Osteocyte (in vitro differentiated cells): ENCODE measurements at regions not wholly inside any gene's neighbourhood (a gene's known extent, or its start where the extent isn't known, plus 50 kb on each side); places are given as distances from the start of the nearest gene placed in this dataset.
A peak's percentile ranks its signal among the peaks of the same experiment; 100 is the strongest.

Experiments
- DNase-seq: peaks from one replicate; pipeline ENCODE4 v3.0.0; 2021; ENCODE audit warnings: mixed read lengths; ENCODE audit not compliant: unreplicated experiment; ENCODE audit errors: extremely low spot score
- H3K27ac Mint-ChIP-seq: one replicate; pipeline ENCODE4 v1.8.0; 2021; ENCODE audit warnings: mild to moderate bottlenecking, mixed read lengths; ENCODE audit not compliant: unreplicated experiment
- H3K27me3 Mint-ChIP-seq: one replicate; pipeline ENCODE4 v1.8.0; 2021; ENCODE audit warnings: mixed read lengths; ENCODE audit not compliant: unreplicated experiment
- H3K36me3 Mint-ChIP-seq: one replicate; pipeline ENCODE4 v1.8.0; 2021; ENCODE audit warnings: mixed read lengths; ENCODE audit not compliant: unreplicated experiment
- H3K4me1 Mint-ChIP-seq: one replicate; pipeline ENCODE4 v1.8.0; 2021; ENCODE audit warnings: mixed read lengths; ENCODE audit not compliant: unreplicated experiment
- H3K4me3 Mint-ChIP-seq: one replicate; pipeline ENCODE4 v1.8.0; 2021; ENCODE audit warnings: mild to moderate bottlenecking, moderate library complexity, mixed read lengths; ENCODE audit not compliant: unreplicated experiment
- H3K9me3 Mint-ChIP-seq: one replicate; pipeline ENCODE4 v1.8.0; 2021; ENCODE audit warnings: mixed read lengths; ENCODE audit not compliant: unreplicated experiment
- TF ChIP-seq, protein P1 (sequence below): fragments of 200-600 bp; sonication (generic); IDR thresholded peaks from 2 replicates; pipeline ENCODE4 v1.5.0; 2021; ENCODE audit warnings: antibody characterized with exemption, mild to moderate bottlenecking, moderate library complexity

DNA sequence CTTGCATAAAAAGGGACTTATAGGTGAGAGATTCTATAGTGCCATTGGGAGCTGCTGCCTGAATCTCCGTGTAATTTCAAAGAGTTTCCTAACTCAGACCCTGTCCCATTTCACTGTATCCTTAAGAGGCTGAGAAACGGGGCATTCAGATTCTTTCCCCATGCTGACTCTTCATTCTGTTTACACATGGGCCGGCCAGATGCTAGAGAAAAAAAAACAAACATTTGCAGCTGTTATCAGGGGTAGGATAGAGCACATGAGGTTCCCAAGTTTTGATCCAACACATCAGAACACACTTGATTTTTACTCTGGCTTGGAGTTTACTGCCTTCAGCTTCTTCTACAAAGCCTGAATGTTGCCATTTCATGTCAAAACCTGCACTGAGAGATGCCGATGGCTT is 215.9 kb upstream of the TPRG1 start:
- DNase-seq, result no peak
- Mint-ChIP-seq H3K27me3 (no peaks in the 10 kb centered on the region), H3K9me3 (no peaks in the 10 kb centered on the region), H3K4me1 (peaks cover 21% of the 10 kb centered on the region), H3K27ac (no peak overlapping the region), H3K36me3 (no peaks in the 10 kb centered on the region), H3K4me3 (no peak overlapping the region)
- TF ChIP-seq, protein P1, sequence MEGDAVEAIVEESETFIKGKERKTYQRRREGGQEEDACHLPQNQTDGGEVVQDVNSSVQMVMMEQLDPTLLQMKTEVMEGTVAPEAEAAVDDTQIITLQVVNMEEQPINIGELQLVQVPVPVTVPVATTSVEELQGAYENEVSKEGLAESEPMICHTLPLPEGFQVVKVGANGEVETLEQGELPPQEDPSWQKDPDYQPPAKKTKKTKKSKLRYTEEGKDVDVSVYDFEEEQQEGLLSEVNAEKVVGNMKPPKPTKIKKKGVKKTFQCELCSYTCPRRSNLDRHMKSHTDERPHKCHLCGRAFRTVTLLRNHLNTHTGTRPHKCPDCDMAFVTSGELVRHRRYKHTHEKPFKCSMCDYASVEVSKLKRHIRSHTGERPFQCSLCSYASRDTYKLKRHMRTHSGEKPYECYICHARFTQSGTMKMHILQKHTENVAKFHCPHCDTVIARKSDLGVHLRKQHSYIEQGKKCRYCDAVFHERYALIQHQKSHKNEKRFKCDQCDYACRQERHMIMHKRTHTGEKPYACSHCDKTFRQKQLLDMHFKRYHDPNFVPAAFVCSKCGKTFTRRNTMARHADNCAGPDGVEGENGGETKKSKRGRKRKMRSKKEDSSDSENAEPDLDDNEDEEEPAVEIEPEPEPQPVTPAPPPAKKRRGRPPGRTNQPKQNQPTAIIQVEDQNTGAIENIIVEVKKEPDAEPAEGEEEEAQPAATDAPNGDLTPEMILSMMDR, result no peak

DNA sequence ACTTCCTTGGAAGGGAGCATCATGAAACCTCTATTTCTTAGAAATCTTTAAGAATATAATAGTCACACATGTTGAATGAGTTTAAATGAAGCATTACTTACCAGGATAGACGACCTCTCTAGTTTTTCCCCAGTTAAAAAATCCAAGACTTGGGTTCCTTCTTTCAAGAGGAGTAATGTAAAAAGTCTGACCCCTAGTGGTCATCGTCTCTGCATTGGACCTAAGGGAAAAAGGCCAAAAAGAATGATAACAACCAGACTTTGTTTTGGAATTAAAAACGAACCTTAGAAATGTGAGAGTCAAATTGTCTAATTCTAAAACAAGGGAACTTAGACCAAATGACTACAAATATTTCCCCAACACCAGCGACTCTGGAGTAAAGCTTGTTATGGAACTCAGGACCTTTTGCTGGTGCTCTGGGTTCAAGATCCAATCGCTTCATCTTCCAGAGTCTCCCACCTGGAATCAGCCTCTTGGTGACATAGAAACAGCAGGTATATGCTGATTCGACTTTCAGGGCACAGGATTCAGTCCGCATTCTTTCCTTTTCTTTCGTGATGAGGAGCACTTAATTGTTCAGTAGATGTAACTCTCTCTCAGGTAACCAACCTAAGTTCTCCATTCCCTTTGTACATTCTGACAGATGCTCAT is 214.8 kb upstream of the TPRG1 start:
- peaks cover 11% of the 10 kb centered on the region for H3K4me1 Mint-ChIP-seq
- H3K27me3 Mint-ChIP-seq, result no peaks in the 10 kb centered on the region
- TF ChIP-seq, protein P1, result peak; percentile 82
- no peak for DNase-seq
- no peaks in the 10 kb centered on the region for H3K36me3 Mint-ChIP-seq
- H3K4me3 Mint-ChIP-seq, result no peak overlapping the region
- H3K27ac Mint-ChIP-seq, result no peak overlapping the region
- no peaks in the 10 kb centered on the region for H3K9me3 Mint-ChIP-seq

DNA sequence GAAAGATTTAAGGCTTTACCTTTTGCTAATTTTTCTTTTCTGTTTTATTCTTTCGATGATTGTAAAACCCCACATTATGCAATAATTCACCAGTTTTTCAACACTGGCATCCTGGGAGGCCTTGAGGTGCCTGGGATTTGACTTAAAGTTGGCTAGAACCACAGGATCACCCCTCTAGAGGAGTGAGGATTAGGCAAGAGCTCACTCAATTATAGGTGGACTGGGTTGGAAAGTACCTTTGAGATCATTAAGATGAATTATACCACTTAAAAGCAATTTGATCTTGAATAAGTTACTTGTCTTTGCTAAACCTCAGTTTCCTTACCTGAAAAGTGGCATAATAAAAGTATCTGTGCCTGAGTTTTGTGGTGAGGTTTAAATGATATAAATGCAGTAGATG is 212.8 kb upstream of the TPRG1 start:
- Mint-ChIP-seq H3K4me1 (peaks cover 10% of the 10 kb centered on the region), H3K4me3 (no peak overlapping the region), H3K27ac (no peak overlapping the region), H3K27me3 (no peaks in the 10 kb centered on the region), H3K36me3 (no peaks in the 10 kb centered on the region), H3K9me3 (no peaks in the 10 kb centered on the region)
- no peak for DNase-seq
- TF ChIP-seq, protein P1, result no peak

DNA sequence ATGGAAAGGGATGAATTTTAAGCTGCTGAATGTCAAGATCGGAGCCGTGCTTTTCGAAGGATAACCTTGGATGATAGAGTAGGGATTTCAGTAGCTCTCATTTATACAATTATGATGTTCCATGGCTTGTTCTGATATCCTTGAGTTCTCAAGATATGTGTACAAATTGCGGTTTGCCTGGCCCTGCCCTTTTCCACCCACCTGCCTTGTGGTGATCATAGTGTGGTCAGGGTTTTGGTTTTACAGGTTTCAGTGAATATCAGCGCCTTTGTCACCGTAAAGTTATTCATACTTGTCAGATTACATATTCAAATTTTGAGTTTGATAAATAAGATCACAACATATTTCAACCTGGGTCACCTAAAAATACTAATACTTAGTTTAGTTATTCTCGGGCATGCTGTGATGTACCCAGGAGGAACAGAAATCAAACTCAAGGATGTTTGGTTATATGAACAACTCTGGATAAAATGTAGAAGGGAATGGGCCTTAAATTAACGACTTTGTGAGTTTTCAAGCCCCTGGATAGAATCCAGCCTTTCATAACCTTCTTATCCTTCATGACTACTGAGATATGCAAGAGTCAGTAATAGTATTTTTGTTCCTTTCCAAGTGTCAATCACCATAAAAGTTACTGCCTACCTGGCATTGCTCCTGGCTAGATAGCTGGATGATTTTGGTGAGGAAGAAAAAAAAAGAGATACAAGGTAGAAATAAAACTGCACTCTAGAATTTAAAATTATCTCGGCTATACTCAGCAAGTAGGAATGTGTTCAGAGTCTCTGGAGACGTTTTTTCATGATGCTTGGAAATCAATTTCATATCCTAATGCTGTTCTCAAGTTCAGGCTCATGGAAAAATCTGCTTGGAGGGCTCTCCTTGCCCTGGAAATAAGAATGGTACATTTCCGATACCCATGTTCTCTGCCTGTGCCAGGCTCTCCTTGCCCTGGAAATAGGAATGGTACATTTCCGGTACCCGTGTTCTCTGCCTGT is 209.2 kb upstream of the TPRG1 start:
- no peak overlapping the region for H3K4me3 Mint-ChIP-seq
- TF ChIP-seq, protein P1, result no peak
- H3K27me3 Mint-ChIP-seq, result no peaks in the 10 kb centered on the region
- no peak overlapping the region for H3K27ac Mint-ChIP-seq
- H3K9me3 Mint-ChIP-seq, result peaks cover 5% of the 10 kb centered on the region
- H3K36me3 Mint-ChIP-seq, result no peaks in the 10 kb centered on the region
- DNase-seq, result no peak
- peaks cover 4% of the 10 kb centered on the region for H3K4me1 Mint-ChIP-seq

DNA sequence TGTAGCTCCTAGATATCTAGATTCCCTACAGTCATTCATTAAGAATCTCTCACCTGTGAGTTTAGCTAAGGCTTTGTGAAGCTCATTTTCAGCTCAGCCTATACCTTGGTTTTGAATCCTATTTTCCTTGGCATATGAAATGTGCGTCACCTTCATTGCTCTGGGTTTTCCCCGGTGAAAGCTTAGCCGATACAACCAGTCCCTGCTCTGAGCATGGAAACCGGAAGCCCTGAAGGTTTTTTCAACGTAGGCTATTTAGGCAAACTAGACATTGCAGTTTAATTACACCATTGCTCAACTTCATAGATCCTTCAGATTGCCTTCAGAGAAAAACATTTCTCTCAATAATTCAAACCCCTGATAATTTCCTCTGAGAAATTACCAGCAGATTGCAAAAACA is 206.8 kb upstream of the TPRG1 start:
- Mint-ChIP-seq H3K27me3 (no peaks in the 10 kb centered on the region), H3K4me3 (no peak overlapping the region), H3K4me1 (peaks cover 4% of the 10 kb centered on the region), H3K9me3 (peaks cover 5% of the 10 kb centered on the region), H3K27ac (no peak overlapping the region), H3K36me3 (no peaks in the 10 kb centered on the region)
- DNase-seq, result no peak
- TF ChIP-seq, protein P1, result no peak
